Stimulated activated CD8-positive, alpha-beta memory T cell treated with anti-CD3 and anti-CD28 coated beads, Interleukin-2, amount 100 ng/mL, for 48 hours (primary cell): ENCODE measurements at regions not wholly inside any gene's neighbourhood (a gene's known extent, or its start where the extent isn't known, plus 50 kb on each side); places are given as distances from the start of the nearest gene placed in this dataset.
"Not testable (repeated sequence)": the region's sequence is repeated elsewhere in the genome, so short reads cannot be mapped to it uniquely, and the experiment has no call there.

Experiments
- DNase-seq, 2 donors: peaks; one replicate each; pipeline ENCODE4 v3.0.0-alpha.2; 2020; ENCODE audit warnings: low read depth in 2 of 2

DNA sequence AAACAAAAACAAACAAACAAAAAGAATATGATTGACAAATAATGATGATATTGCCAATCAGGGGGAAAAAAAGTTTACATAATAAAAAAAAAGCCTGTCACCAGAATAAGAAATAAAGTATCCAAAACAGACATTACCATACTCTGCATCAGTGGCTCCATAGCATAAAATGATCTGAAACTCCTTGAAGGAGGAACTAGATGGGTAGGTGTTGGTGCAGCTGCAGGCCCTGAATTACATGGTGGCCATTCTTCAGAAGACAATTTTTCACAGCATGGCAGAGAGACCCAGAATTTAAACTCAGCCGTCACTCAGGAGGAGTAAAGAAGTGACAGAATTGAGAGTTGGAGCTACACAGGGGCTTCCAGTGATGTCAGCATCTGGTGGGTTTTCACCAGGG is 60.2 kb downstream of the GLUL start:
- no peak for DNase-seq

DNA sequence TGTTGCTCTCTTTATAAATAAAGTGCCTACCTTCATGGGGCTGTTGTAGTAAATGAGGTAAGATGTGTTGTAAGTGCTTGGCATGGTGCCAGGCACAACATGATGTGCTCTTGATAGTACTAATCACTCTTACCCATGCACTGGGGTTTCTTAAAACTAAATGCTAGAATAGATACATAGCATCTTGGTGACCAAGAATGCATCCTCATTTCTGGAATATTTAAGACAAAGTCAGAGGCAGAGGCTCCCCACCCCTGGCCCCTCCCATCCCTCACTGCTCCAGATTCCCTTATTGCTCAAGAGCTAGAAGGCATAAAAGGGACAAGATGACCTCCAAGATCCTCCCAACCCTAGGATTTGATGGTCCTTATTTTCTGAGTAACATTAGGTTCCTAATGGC is 61.3 kb downstream of the GLUL start:
- DNase-seq = no peak

DNA sequence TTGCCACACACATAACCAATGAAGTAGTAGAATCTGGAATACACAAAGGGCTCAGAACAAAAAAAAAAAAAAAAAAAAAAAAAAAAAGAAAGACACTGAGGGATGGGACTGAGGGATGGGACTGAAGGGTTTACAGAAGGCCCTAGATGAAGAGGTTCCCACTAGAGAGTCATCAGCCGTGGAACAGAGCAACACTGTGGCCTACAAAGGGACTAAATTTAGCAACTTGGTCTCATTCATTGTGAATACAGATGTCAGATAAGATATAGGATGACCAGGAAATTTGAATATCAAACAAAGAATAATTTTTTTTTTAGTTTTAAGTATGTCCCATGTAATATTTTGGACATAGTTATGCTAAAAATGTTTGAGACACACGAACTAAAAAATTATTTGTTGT is 62.1 kb downstream of the GLUL start:
- no peak for DNase-seq

DNA sequence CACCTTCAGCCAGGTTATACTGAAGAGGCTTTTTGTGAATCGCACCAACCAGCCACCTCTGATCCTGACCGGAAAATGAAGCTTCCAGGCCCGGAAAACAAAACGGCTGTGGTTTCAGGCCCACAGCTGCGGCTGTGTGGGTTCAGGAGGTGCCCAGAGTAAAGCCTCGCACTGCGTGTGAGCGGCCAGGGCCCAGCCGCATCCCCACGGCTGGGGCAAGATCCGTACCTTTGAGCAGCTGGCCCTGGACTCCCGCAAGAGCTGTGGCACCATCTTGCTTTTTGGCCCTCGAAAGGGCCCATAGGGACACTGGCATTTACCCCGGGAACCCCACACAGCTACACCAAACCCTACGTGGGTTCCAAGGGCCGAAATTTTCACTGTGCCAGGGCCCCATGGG is 63.0 kb downstream of the GLUL start:
- no peak for DNase-seq

DNA sequence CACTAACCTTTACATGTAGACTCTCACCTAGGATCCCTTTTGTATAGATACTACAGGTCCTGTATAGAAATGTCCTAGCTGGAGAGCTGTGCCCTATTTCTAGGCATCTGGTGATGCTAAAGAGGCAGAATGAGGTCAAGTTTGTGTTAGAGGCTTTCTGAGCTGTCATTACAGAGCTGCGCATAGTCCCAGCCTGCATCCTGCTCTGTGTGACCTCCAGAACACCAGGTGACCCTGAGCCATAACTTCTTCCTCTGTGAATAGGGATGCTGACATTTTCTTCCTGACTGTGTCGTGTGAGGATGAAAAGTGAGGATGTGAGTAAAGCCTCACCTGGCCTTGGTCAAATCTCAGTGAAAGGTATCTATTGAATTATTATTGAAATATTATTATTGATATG is 66.3 kb downstream of the GLUL start:
- DNase-seq = no peak

DNA sequence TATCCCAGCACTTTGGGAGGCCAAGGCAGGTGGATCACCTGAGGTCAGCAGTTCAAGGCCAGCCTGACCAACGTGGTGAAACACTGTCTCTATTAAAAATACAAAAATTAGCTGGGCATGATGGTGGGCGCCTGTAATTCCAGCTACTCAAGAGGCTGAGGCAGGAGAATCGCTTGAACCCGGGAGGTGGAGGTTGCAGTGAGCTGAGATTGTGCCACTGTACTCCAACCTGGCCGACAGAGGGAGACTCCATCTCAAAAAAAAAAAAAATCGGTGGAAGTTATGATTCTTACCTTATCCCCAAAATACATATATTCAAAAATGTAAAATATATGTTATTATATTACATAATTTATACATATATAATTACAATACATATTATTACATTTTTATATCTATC is 70.1 kb downstream of the GLUL start:
- DNase-seq = not testable (repeated sequence)

DNA sequence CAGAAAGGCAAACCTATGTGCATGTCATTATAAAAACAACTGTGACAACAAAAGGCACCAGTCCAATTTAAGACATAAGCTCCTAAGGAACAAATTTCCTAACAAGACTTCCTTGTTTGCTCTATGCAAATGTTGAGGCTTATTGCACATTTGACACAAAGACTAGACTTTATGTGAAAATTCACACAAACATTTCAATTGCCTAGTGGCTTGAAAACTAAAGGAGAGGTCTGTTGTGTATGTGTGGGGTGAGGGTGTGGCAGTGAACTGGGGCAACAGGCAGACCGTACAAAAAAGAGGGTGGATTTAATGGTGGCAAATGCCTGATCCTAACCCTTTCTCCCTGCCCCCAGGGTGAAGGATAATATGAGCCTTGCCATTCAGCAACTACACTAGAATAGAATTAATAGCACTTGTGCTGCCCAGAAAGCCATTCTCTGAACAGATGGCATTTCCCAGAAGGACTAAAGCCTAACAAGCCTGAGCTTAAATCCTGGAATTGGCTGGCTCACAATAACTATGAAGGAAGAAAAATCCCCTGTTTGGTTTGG is 73.9 kb downstream of the GLUL start:
- no peak for DNase-seq

DNA sequence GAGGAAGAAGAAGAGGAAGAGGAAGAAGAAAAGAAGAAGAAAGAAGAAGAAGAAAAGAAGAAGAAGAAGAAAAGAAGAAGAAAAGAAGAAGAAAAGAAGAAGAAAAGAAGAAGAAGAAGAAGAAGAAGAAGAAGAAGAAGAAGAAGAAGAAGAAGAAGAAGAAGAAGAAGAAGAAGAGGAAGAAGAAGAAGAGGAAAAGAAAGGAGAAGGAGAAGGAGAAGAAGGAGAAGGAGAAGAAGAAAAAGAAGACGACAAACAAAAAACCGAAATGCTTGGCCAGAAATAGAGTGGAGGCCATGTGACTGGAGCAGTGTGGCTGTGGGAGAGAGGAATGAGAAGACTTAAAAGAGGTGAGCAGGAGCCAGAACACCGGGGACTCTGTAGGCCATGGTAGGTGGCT is 75.1 kb downstream of the GLUL start:
- not testable (repeated sequence) for DNase-seq

DNA sequence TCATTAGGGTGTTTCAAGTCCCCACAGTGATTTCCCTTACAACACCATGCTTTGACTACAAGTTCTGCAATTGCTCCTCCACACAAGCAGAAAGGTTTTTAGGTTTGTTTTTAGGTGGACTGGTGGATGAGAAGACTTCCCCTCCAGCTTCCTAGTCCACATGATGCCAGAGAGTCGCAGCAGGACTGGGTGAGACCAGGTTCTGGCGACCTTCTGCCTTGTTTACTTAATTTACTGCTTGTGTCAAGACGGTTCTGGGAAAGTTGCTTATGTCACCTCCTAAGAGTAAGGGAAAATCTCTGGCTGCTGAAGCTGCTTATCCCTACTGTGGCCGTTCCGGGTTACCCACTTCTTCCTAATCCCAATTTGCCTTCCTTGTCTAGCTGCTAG is 76.4 kb downstream of the GLUL start:
- no peak for DNase-seq

DNA sequence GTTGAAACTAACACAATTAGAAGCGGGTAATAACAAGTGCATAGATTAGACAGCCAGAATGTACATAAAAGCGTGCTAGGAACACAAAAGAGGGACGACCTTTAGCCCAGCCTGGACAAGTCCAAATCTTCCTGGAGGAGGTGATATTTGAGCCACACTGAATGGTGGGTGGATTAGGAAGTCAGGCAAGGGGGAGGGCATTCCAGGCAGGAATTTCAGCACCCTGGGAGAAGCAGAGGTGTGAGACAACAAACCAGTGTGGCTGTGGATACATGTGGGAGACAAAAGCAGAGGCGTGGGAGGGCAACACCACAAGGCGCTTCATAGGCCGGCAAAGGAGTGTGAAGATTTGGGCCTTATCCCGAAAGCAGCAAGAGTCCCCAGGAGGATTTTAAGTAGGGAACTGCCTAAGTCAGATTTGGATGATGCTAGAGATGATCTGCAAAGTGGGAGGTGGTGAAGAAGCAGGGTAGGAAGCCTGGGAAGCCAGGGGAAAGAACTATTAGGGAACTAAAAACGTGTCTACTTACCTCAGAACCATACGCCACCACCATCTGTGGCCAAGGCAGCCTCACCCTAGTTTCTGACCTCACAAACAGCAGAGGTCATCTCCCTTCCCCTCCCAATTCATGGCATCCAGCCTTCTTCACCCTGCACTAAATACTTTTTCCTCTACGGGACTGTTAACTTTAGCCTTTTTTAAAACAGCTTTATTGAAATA is 81.8 kb downstream of the GLUL start:
- DNase-seq = no peak

DNA sequence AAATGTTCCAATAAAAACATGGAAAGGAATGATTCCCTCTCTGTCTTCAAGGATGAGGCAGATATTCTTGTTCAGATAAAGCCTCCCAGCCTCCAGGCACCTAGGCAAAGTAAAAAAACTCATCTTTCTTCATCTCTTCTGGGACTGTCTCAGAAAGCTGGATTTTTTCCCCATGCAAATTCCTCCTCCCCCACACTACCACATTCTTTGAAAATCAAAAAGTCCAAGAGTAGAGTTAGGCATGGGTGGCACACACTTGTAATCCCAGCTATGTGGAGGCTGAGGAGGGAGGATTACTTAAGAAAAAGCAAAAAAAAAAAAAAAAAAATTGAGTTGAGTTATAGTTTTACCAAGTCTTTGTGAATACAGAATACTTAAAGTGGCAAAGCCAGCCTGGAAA is 82.8 kb downstream of the GLUL start:
- DNase-seq = no peak

DNA sequence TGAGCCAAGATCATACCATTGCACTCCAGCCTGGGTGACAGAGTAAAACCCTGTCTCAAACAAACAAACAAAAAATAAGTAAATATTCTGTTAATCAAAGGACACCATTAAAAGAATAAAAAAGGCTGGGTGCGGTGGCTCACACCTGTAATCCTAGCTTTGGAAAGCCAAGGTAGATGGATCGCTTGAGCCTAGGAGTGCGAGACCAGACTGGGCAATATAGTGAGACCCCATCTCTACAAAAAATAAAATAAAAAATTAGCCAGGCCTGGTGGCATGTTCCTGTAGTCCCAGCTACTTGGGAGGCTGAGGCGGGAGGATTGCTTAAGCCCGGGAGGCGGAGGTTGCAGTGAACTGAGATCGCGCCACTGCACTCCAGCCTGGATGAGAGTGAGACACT is 84.1 kb downstream of the GLUL start:
- DNase-seq = not testable (repeated sequence)

DNA sequence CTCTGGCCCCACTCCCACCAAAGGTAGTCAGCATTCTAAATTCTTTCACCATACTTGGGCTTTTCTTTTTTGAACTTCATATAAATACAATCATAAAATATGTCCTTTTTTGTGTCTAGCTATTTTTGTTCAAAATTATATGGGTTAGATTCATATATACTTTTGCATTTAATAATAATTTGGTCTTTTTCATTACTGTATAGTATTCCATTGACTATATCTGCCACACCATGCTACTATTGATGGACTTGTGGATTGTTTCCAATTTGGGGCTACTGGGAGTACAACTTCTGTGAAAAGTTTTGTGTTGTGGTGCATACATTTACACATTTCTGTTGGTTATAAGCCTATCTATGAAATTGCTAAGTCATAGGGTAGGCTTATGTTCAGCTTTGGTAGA is 85.7 kb downstream of the GLUL start:
- DNase-seq = no peak

DNA sequence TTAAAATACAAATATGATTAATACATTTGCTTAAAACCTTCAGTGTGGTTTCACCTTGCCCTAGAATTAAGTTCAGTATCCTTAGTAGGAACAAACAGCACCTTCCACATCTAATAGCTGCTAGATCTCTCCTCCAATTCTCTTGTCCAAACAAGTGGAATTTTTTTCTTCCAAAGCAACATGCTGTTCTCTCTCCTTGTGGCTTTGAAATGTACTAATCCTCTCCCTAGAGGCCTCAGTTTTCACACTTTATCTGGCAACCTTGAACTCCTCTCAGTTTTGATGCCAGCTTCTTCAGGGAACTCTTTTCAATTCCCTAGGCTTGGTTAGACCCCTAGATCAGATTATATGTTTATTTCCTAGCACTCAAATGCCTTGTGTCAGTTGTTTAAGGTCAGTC is 87.0 kb downstream of the GLUL start:
- no peak for DNase-seq

DNA sequence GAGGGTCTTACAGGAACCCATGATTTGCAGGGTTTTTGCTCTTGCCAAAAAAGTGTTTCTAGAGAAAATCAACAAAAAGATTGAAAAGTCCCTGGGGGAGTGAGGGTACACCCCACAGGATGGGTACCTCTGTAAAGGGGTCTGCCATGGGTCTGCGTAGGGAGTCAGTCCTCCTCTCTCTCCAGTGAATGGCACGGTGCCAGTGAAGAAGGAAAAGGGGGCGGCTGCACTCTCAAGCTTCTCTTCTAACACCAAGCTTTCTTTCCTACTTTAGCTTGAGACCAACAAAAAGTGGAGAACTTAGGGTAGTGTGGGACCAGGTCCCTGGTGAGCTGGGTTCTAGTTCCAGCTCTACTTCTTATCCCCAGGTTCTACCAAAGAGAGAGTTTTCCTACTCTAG is 87.4 kb downstream of the GLUL start:
- no peak for DNase-seq

DNA sequence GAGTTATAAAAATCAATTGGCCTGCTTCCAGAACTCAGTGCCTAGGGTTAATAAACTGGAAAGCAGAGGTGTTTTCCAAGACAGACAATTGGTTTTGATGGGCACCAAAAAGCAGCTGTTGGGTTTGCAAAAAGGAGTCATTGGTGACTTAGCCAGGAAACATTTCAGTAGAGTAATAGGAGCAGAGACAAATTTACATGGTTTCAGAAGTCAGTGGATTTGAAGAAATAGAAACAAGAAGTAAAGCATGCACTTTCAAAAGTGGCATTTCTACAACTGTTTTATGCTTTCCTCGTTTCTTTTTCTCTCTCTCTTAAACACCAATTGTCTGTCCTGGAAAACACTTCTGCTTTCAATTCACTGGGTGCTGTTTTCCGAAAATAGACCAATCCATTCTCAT is 87.8 kb downstream of the GLUL start:
- DNase-seq = no peak

DNA sequence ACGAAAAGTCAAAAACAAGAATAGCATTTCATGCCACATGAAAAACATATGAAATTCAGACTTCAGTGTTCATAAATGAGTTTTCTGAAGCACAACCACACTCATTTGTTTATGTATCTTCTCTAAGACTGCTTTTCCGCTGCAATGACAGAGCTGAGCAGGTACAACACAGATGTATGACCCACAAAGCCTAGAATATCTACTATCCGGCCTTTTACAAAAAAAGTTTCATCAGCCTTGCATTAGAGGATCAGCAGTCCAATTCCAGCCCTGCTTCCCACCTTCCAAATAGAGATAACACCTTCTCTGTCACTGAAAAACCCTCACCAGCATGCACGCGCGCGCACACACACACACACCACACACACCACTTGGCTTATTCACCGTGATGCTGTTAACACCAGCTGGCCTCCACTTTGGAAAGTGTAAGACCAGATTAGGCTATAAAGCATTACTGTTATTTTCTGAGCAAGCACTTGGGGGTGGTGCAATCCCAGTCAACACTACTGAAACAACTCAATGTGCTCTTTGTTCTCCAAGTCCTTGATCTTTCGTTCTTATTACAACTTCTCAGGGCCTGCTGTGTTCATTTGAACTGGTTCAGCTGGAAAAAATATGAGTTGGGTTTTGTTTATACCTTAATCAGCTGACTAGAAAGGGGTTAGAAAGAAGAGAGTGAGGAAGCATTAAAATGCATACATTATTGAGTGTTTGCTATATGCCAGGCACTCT is 90.0 kb downstream of the GLUL start:
- DNase-seq = no peak

DNA sequence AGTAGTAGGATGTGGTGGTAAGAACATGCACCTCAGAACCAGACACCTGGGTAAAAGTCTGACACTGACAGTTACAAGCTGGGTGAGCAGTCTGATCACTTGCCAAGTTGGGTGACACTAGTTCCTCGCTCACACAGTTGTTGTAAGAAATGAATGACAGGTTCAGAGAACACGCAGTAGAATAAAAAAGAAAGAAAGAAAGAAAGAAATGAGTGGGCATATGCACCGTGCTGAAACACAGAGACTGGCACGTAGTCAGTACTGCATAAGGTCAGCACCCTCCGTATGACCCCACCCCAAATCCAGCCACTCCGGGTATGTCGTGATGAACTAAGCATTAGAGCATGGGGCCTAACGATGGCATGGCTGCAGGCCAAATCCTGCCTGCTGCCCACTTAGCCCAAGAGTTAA is 90.6 kb downstream of the GLUL start:
- DNase-seq = no peak

DNA sequence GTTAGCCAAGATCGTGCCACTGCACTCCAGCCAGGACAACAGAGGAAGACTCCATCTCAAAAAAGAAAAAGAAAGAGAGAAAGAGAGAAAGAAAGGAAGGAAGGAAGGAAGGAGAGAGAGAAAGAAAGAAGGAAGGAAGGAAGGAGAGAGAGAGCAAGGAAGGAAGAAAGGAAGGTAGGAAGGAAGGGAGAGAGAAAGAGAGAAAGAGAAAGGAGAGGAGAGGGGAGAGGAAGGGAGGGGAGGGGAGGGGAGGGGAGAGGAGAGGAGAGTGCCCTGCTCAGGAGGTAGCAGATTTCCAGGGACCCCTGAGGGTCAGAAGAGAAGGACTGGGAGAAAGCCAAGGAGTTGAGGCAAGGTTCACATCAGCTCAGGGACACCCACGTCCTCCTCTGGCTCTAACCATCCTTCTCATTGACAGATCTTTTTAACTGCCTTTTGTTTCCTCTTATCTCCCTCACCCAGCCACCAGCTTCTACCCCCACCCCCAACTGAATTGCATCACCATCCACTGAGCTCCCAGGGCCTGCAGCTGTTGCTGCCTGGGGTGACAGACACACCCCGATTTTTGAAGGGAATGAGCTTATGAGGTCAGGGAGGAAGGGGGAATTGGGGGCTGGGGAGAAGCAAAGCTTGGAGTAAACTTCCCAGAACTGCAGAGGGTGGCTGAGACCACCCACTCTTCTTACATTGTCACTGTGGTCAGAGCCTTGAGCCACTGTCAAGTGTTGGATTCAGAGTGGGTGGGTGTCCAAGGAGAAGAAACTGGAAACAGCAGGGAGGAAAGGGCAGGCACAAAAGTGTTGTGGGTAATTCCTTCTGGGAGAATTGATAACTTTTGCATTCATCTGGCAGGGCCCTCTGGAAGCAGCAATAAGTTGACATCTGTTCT is 91.6 kb downstream of the GLUL start:
- DNase-seq = no peak

DNA sequence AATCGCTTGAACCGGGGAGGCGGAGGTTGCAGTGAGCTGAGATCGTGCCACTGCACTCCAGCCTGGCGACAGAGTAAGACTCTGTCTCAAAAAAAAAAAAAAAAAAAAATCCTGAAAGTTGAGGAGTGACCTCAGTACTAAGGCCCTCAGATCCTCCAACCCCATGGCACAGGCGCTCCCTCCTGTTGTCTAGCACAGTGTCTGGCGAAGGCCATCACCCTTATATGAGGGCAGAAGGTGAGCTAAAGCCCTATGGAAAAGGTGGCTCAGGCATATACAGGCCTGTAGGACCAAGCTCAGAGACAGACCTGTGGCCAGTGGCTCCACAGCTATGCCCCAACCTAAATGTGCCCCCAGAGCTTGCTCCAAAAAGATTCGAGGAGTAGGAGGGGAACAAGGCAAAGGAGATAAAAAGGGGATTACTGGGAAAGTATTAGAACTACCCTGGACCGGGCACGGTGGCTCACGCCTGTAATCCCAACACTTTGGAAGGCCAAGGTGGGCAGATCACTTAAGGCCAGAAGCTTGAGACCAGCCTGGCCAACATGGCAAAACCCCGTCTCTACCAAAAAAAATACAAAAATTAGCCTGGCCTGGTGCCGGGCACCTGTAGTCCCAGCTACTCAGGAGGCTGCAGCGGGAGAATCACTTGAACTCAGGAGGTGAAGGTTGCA is 92.4 kb downstream of the GLUL start:
- not testable (repeated sequence) for DNase-seq

DNA sequence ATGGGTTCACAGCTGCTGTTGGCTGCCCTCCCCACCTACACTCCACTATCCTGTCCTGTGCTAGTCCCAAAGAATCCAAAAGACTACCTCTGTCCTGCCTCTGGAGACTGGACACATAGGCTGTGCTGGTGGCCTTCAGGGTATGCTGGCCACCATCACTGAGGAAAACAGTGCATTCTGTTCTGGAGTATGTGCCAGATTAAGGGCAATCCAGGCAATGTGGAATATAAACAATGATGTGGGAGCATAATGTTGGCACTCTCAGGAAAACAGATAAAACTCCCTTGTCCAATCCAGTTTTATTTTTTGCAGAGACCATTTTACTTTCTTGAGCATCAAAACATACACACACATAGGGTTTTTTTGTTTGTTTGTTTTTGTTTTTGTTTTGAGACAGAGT is 94.3 kb downstream of the GLUL start:
- DNase-seq = no peak

DNA sequence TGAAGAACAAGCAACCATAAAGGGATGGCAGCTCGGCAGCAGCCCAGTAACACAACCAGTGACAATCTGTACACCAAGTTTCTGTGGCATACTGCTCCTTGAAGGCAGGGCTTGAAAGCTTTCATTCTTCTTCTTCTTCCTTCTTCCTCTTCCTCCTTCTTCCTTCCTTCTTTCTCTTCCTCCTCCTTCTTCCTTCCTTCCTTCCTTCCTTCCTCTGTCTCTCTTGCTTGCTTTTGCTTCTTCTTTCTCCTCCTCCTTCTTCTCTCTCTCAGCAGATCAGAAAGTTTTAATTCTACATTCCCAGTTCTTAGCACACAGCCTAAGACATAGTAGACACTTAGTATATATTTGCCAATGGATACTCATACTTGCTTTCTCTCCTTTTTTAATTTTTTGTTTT is 95.9 kb downstream of the GLUL start:
- DNase-seq = no peak
